Karpas-422 (cell line): ENCODE measurements at regions not wholly inside any gene's neighbourhood (a gene's known extent, or its start where the extent isn't known, plus 50 kb on each side); places are given as distances from the start of the nearest gene placed in this dataset.

Experiments
- DNase-seq: peaks from one replicate; pipeline ENCODE4 v3.0.0-alpha.2; 2015
- H2AFZ ChIP-seq: fragments of 200-600 bp; sonication (generic); 2 replicates; pipeline ENCODE4 v1.6.1; 2014; ENCODE audit warnings: antibody characterized with exemption, low read length, mixed read lengths
- H3K27ac ChIP-seq: fragments of 200-600 bp; sonication (generic); 2 replicates; pipeline ENCODE4 v1.5.1; 2014; ENCODE audit warnings: mild to moderate bottlenecking, low read length, moderate library complexity
- H3K27me3 ChIP-seq: fragments of 200-600 bp; sonication (generic); 2 replicates; pipeline ENCODE4 v1.6.1; 2014; ENCODE audit warnings: low read length, mixed read lengths
- H3K36me3 ChIP-seq: fragments of 200-600 bp; sonication (generic); 2 replicates; pipeline ENCODE4 v1.6.1; 2014; ENCODE audit warnings: low read length, mixed read lengths; ENCODE audit not compliant: insufficient read depth
- H3K4me1 ChIP-seq: fragments of 200-600 bp; sonication (generic); 2 replicates; pipeline ENCODE4 v1.6.1; 2014; ENCODE audit warnings: mild to moderate bottlenecking, low read length, mixed read lengths
- H3K4me2 ChIP-seq: fragments of 200-600 bp; sonication (generic); 2 replicates; pipeline ENCODE4 v1.6.1; 2014; ENCODE audit warnings: low read length, low read depth, mild to moderate bottlenecking; ENCODE audit not compliant: poor library complexity, severe bottlenecking
- H3K4me3 ChIP-seq: fragments of 200-600 bp; sonication (generic); 2 replicates; pipeline ENCODE4 v1.5.1; 2014; ENCODE audit warnings: mild to moderate bottlenecking, antibody characterized with exemption, low read length, mixed read lengths
- H3K79me2 ChIP-seq: fragments of 200-600 bp; sonication (generic); 2 replicates; pipeline ENCODE4 v1.6.1; 2014; ENCODE audit warnings: mild to moderate bottlenecking, low read length, mixed read lengths
- H3K9ac ChIP-seq: fragments of 200-600 bp; sonication (generic); 2 replicates; pipeline ENCODE4 v1.6.0; 2014; ENCODE audit warnings: low read length
- H3K9me2 ChIP-seq: fragments of 200-600 bp; sonication (generic), shearing (Covaris generic); replicated peaks from 2 replicates; pipeline ENCODE4 v1.6.0; 2014; ENCODE audit warnings: mild to moderate bottlenecking, low read length, moderate library complexity; ENCODE audit not compliant: insufficient read depth
- H3K9me3 ChIP-seq: fragments of 300-700, 200-600 bp; sonication (generic); 2 replicates; pipeline ENCODE4 v1.6.1; 2014; ENCODE audit warnings: low read length, mixed read lengths
- H4K20me1 ChIP-seq: fragments of 200-600 bp; sonication (generic); 2 replicates; pipeline ENCODE4 v1.6.1; 2014; ENCODE audit warnings: mild to moderate bottlenecking, antibody characterized with exemption, low read length, low read depth; ENCODE audit not compliant: insufficient read depth

DNA sequence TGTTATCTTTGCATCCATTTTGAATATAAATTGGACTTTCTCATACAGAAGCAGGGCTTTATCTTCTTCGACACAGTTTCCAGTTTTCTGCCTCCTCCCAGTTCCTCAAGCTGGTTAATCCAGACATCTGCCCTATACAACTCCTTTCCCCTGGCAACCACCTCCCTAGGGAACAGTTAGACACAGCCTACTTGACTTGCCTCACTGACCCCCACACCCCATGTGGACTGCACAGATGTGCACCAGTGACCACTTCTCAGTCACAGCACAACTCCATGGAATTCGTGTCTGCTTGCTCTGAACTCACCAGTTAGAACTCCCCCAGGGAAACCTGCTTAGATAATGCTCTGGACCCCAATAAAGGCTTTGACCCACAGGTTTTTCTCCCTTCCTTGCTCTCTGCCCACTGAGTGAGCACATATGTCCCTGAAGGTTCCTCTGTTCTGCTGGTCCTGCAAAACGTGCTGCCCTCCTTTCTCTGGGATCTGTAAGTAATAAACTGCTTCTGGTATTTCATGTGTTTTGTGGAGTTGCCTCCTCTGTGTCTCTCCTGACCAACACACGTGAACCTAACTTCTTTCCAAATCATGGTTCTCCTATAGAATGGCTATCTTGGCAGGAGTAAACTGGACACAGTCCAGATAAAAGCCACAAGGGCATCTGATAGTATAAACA, 351.2 kb downstream of the CD83 start:
- Histone ChIP-seq H3K79me2 (no peaks in the 10 kb centered on the region), H3K9me2 (no peaks in the 10 kb centered on the region), H3K4me3 (no peak overlapping the region), H3K4me2 (no peak overlapping the region), H2AFZ (no peak overlapping the region), H4K20me1 (no peaks in the 10 kb centered on the region), H3K27me3 (0 out of 2 replicates have a peak, but pooled peaks cover 4% of the 10 kb centered on the region), H3K4me1 (no peaks in the 10 kb centered on the region), H3K36me3 (no peaks in the 10 kb centered on the region), H3K9ac (no peak overlapping the region), H3K27ac (no peak overlapping the region), H3K9me3 (no peaks in the 10 kb centered on the region)
- no peak for DNase-seq

DNA sequence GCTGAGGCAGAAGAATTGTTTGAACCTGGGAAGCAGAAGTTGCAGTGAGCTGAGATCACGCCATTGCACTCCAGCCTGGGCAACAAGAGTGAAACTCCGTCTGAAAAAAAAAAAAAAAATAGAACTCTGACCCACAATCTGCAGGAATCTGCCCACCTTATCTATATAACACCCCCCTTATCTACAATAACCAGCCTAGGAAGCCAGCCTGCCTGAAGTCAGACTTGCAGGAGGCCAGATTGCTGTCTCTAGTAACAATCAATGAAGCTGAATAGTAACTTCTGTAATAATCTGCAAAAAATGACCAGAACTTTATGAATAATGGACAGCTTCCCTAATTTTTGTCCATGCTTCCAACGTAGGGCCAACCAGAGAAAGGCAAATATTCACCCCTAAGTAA, 352.5 kb downstream of the CD83 start:
- Histone ChIP-seq H4K20me1 (no peaks in the 10 kb centered on the region), H3K9ac (no peak overlapping the region), H3K79me2 (no peaks in the 10 kb centered on the region), H3K9me3 (no peaks in the 10 kb centered on the region), H3K36me3 (no peaks in the 10 kb centered on the region), H3K27ac (no peak overlapping the region), H3K4me2 (no peak overlapping the region), H3K4me1 (no peaks in the 10 kb centered on the region), H3K9me2 (no peaks in the 10 kb centered on the region), H3K27me3 (0 out of 2 replicates have a peak, but pooled peaks cover 4% of the 10 kb centered on the region), H3K4me3 (no peak overlapping the region), H2AFZ (no peak overlapping the region)
- DNase-seq: no peak

DNA sequence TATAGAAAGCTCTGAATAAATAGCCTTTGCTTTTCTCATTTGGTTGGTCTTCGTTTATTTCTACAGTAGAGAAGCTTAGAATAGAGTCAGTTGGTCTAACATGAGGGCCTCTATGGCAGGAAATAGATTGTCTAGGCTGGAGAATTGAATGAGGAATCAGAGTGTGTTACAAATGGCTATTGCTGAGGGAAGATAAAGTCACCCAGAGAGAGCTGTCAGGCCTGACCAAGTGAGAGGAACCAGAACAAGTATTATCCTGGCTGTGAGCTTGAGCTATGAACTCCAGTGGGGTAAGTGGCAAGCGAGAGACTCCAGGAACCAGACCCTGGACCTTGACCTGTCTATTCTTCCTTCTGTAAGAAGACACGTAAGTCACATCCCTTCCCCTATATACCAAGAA, 353.1 kb downstream of the CD83 start:
- Histone ChIP-seq H3K79me2 (no peaks in the 10 kb centered on the region), H3K27me3 (0 out of 2 replicates have a peak, but pooled peaks cover 4% of the 10 kb centered on the region), H3K9me3 (no peaks in the 10 kb centered on the region), H3K9ac (no peak overlapping the region), H3K4me3 (no peak overlapping the region), H4K20me1 (no peaks in the 10 kb centered on the region), H3K36me3 (no peaks in the 10 kb centered on the region), H3K27ac (no peak overlapping the region), H3K4me1 (no peaks in the 10 kb centered on the region), H2AFZ (no peak overlapping the region), H3K4me2 (no peak overlapping the region), H3K9me2 (no peaks in the 10 kb centered on the region)
- no peak for DNase-seq

DNA sequence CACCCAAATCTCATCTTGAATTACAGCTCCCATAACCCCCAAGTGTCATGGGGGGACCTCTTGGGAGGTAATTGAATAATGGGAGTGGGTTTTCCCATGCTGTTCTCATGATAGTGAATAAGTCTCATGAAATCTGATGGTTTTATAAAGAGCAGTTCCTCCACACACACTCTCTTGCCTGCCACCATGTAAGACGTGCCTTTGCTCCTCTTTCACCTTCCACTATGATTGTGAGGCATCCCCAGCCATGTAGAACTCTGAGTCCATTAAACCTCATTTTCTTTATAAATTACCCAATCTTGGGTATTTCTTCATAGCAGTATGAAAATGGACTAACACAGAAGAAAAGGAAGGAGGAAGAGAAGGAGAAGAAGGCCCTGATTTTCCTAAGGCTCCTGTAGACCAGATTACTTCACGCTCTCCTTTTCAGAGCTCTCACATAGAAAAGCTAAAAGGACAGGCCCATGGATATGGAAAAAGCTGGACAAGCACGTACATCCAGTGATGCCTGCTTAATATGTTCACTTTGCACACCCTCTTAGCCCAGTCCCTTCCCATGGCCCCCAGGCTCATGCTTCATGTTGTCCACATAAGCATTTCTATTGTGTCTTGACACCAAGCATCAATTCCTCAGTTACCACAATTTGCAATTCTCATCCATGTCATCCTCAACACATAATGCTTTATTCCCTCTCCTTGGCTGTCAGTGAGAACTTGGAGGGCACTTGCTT, 354.8 kb downstream of the CD83 start:
- no peaks in the 10 kb centered on the region for H4K20me1 ChIP-seq
- no peaks in the 10 kb centered on the region for H3K9me3 ChIP-seq
- no peaks in the 10 kb centered on the region for H3K79me2 ChIP-seq
- H3K36me3 ChIP-seq: no peaks in the 10 kb centered on the region
- H3K4me2 ChIP-seq: no peak overlapping the region
- no peak overlapping the region for H3K9ac ChIP-seq
- 0 out of 2 replicates have a peak, but pooled peaks cover 4% of the 10 kb centered on the region for H3K27me3 ChIP-seq
- no peaks in the 10 kb centered on the region for H3K4me1 ChIP-seq
- no peaks in the 10 kb centered on the region for H3K9me2 ChIP-seq
- no peak overlapping the region for H2AFZ ChIP-seq
- DNase-seq: no peak
- H3K27ac ChIP-seq: no peak overlapping the region
- no peak overlapping the region for H3K4me3 ChIP-seq

GRCh38 chr6:14472986-14473337, 355.4 kb downstream of the CD83 start:
- H3K9me2 ChIP-seq: no peaks in the 10 kb centered on the region
- H3K79me2 ChIP-seq: no peaks in the 10 kb centered on the region
- H2AFZ ChIP-seq: no peak overlapping the region
- no peaks in the 10 kb centered on the region for H3K36me3 ChIP-seq
- H3K9me3 ChIP-seq: no peaks in the 10 kb centered on the region
- DNase-seq: no peak
- H3K4me2 ChIP-seq: no peak overlapping the region
- H3K9ac ChIP-seq: no peak overlapping the region
- H3K4me3 ChIP-seq: no peak overlapping the region
- H3K4me1 ChIP-seq: no peaks in the 10 kb centered on the region
- no peak overlapping the region for H3K27ac ChIP-seq
- H4K20me1 ChIP-seq: no peaks in the 10 kb centered on the region
- H3K27me3 ChIP-seq: 0 out of 2 replicates have a peak, but pooled peaks cover 4% of the 10 kb centered on the region

DNA sequence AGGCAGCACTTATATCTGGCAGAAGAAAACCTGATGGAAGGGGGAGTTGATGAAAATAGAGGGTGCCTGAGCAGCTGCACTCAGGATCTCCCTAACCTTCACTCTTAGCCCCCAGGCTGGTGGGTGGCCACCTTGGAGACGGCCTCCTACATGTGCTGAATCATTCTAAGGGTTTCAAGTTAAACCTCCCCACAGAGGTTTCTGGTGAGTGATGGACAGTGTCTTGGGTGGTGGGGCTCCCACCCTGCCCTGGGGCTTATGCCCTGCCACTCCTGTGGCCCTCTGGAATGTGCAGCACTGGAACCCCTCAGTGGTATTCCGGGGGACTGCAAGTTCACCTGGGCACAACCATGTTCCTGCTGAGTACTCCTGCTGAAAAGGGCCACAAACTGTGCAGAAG, 357.2 kb downstream of the CD83 start:
- Histone ChIP-seq H3K4me2 (no peak overlapping the region), H4K20me1 (no peaks in the 10 kb centered on the region), H2AFZ (no peak overlapping the region)

GRCh38 chr6:14475306-14475705, 357.7 kb downstream of the CD83 start:
- Histone ChIP-seq H3K9me3 (no peaks in the 10 kb centered on the region), H3K27me3 (no peaks in the 10 kb centered on the region), H3K27ac (no peak overlapping the region), H3K4me3 (no peak overlapping the region), H3K36me3 (no peaks in the 10 kb centered on the region), H3K4me2 (no peak overlapping the region), H4K20me1 (no peaks in the 10 kb centered on the region), H3K9ac (no peak overlapping the region), H3K79me2 (no peaks in the 10 kb centered on the region), H3K4me1 (no peaks in the 10 kb centered on the region), H3K9me2 (no peaks in the 10 kb centered on the region), H2AFZ (no peak overlapping the region)
- no peak for DNase-seq

More for the DNA sequence above, 357.2 kb downstream of the CD83 start:
- Histone ChIP-seq H3K9ac (no peak overlapping the region), H3K27me3 (no peaks in the 10 kb centered on the region), H3K79me2 (no peaks in the 10 kb centered on the region), H3K36me3 (no peaks in the 10 kb centered on the region), H3K4me1 (no peaks in the 10 kb centered on the region), H3K27ac (no peak overlapping the region), H3K9me3 (no peaks in the 10 kb centered on the region), H3K9me2 (no peaks in the 10 kb centered on the region), H3K4me3 (no peak overlapping the region)
- no peak for DNase-seq

DNA sequence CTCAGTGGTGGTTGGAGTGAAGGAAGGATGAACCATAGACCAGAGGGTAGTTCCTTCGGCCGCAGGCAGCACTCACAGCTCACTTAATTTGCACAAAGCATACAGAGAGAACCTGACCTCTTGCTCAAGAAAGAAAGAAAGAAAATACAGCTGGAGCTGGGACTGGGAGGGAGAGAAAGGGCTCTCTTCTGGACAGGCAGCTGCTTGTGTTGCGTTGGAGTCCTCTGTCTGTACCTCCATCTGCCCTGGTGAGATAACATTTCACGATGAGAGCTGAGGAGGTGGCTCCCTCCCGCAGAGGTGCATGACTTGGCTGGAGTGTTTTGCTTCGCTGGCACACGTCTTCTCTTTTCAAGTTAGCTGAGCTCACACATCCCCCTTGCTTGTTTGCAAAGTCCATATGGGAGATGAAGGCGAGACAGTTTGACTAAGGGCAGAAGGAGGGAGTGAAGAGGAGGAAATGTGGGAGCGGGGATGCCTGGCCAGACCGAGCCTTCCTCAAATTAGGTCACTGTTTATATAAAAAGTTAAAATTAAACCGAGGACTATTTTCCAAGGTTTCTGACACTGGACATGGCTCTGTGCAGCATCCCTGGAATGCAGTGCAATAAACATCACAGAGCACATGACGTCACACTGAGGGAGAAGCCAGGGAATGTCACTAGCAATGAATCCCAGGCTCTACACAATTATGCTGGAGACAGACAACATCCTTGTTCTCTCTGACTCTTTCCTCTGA, 359.4 kb downstream of the CD83 start:
- Histone ChIP-seq H4K20me1 (no peaks in the 10 kb centered on the region), H3K9me2 (no peaks in the 10 kb centered on the region), H3K27ac (no peak overlapping the region), H3K4me1 (no peaks in the 10 kb centered on the region), H3K36me3 (no peaks in the 10 kb centered on the region), H3K9me3 (no peaks in the 10 kb centered on the region), H3K79me2 (no peaks in the 10 kb centered on the region), H3K4me3 (no peak overlapping the region), H3K4me2 (no peak overlapping the region), H3K27me3 (no peaks in the 10 kb centered on the region), H3K9ac (no peak overlapping the region), H2AFZ (no peak overlapping the region)
- DNase-seq: no peak
